ENCODE measurements at regions not wholly inside any gene's neighbourhood (a gene's known extent, or its start where the extent isn't known, plus 50 kb on each side); places are given as distances from the start of the nearest gene placed in this dataset.

- TF ChIP-seq CTCF (optimal IDR thresholded peaks at IDR 0.05 in 1 of 3, IDR thresholded peaks at IDR 0.05 in 1 of 3, conservative IDR thresholded peaks at IDR 0.05 in 1 of 3; ENCODE audit: extremely low read depth in 1 of 3, insufficient read depth in 2 of 3, low read length in 3 of 3) (no peak), EZH2 (IDR thresholded peaks at IDR 0.05; ENCODE audit: low read length) (no peak)
- no peaks in the 10 kb centered on the region for H3K9me1 ChIP-seq (ENCODE audit: control insufficient read depth, extremely low read depth, insufficient read depth, low read length)
- no peaks in the 10 kb centered on the region for H3K4me1 ChIP-seq (ENCODE audit: control insufficient read depth, extremely low read depth, insufficient read depth, low read length)
- dilution Hi-C loops (cut with MboI; ENCODE audit: extremely low pct_ligation_motif_present, low sequenced_read_pairs): no loop called here
- H3K27ac ChIP-seq (ENCODE audit: control insufficient read depth, insufficient read depth, low read length): no peak overlapping the region
- H3K4me2 ChIP-seq (ENCODE audit: control insufficient read depth, extremely low read depth, insufficient read depth, low read depth, low read length): no peak overlapping the region
- H4K20me1 ChIP-seq (ENCODE audit: control insufficient read depth, extremely low read depth, insufficient read depth, low read length): no peaks in the 10 kb centered on the region
- no peak overlapping the region for H3K9ac ChIP-seq (ENCODE audit: control insufficient read depth, extremely low read depth, insufficient read depth, low read length)
- H3K4me3 ChIP-seq (ENCODE audit: control insufficient read depth in 2 of 3, extremely low read depth in 1 of 3, insufficient read depth in 2 of 3, low read depth in 1 of 3, low read length in 3 of 3): no peak overlapping the region
- no peak for FAIRE-seq
- no peaks in the 10 kb centered on the region for H3K27me3 ChIP-seq (ENCODE audit: control insufficient read depth, extremely low read depth, insufficient read depth, low read length)
- DNase-seq (ENCODE audit: low read depth, low spot score): no peak
- peaks cover 2% of the 10 kb centered on the region for H3K9me3 ChIP-seq (ENCODE audit: control insufficient read depth, low read depth, low read length)
- H2AFZ ChIP-seq (ENCODE audit: control insufficient read depth, low read length): no peak overlapping the region
- H3K79me2 ChIP-seq (ENCODE audit: control insufficient read depth, insufficient read depth, low read length): no peaks in the 10 kb centered on the region
- no peaks in the 10 kb centered on the region for H3K36me3 ChIP-seq (ENCODE audit: control insufficient read depth in 2 of 2, extremely low read depth in 1 of 2, insufficient read depth in 2 of 2, low read length in 2 of 2)
These were observed 251.9 kb downstream of the GLRX3 start for GRCh38 chr10:130387936-130388580.

- Histone ChIP-seq H3K9me1 (ENCODE audit: control insufficient read depth, extremely low read depth, insufficient read depth, low read length) (no peaks in the 10 kb centered on the region), H3K36me3 (ENCODE audit: control insufficient read depth in 2 of 2, extremely low read depth in 1 of 2, insufficient read depth in 2 of 2, low read length in 2 of 2) (no peaks in the 10 kb centered on the region), H3K4me1 (ENCODE audit: control insufficient read depth, extremely low read depth, insufficient read depth, low read length) (no peaks in the 10 kb centered on the region), H2AFZ (ENCODE audit: control insufficient read depth, low read length) (no peak overlapping the region), H4K20me1 (ENCODE audit: control insufficient read depth, extremely low read depth, insufficient read depth, low read length) (no peaks in the 10 kb centered on the region), H3K9me3 (ENCODE audit: control insufficient read depth, low read depth, low read length) (peaks cover 4% of the 10 kb centered on the region), H3K4me2 (ENCODE audit: control insufficient read depth, extremely low read depth, insufficient read depth, low read depth, low read length) (no peak overlapping the region), H3K9ac (ENCODE audit: control insufficient read depth, extremely low read depth, insufficient read depth, low read length) (no peak overlapping the region), H3K4me3 (ENCODE audit: control insufficient read depth in 2 of 3, extremely low read depth in 1 of 3, insufficient read depth in 2 of 3, low read depth in 1 of 3, low read length in 3 of 3) (no peak overlapping the region), H3K27ac (ENCODE audit: control insufficient read depth, insufficient read depth, low read length) (no peak overlapping the region), H3K27me3 (ENCODE audit: control insufficient read depth, extremely low read depth, insufficient read depth, low read length) (no peaks in the 10 kb centered on the region), H3K79me2 (ENCODE audit: control insufficient read depth, insufficient read depth, low read length) (no peaks in the 10 kb centered on the region)
- dilution Hi-C loops (cut with MboI; ENCODE audit: extremely low pct_ligation_motif_present, low sequenced_read_pairs): no loop called here
- DNase-seq (ENCODE audit: low read depth, low spot score): no peak
- TF ChIP-seq CTCF (optimal IDR thresholded peaks at IDR 0.05 in 1 of 3, IDR thresholded peaks at IDR 0.05 in 1 of 3, conservative IDR thresholded peaks at IDR 0.05 in 1 of 3; ENCODE audit: extremely low read depth in 1 of 3, insufficient read depth in 2 of 3, low read length in 3 of 3): no peak
- TF ChIP-seq EZH2 (IDR thresholded peaks at IDR 0.05; ENCODE audit: low read length): no peak
- FAIRE-seq: no peak
These were observed 252.6 kb downstream of the GLRX3 start for GRCh38 chr10:130388746-130389145.
